DMS53 treated with DMSO at 0.1 percent for 48 hours (cell line): ENCODE measurements at regions not wholly inside any gene's neighbourhood (a gene's known extent, or its start where the extent isn't known, plus 50 kb on each side); places are given as distances from the start of the nearest gene placed in this dataset.

Experiments
- DNase-seq: peaks from one replicate; lab custom pipeline; 2025; ENCODE audit not compliant: unreplicated experiment; lab: John Stamatoyannopoulos, UW

DNA sequence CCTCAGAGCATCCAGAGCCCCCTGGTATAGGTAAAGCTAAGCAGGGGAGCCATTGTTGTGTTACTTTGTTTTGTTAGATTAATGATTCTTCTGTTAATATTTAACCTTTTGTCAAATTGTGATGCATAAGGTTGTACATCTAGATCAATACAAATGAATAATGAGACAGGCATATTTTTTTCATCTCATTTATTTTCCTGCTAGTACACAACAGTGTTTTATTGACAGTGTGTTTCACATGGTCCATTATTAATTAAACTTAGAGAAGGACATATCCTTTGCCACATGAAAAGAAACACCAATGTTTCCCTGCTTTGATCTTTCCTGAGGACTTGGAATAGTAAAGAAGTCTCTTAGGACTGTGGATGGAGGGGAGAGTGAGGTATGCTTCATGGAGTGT lies 543.6 kb upstream of the CFAP20DC start:
- DNase-seq: no peak

DNA sequence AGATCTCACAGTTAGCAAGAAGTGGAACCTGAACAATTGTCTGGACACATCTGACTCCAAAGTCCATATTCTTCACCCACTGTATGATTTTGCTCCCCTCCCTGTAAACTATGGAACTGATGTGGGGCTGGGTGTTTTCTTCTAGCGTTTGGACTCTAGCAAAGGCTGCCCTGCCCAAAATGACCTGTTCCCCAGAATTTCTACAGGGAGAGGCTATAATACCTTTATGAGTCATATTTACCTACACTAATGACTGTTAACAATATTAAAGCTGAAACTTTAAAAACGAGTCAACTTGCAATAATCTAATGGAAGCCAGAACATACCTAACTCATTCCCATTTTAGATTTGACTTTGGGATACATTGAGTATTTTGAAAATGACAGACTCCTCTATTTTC lies 531.2 kb upstream of the CFAP20DC start:
- no peak for DNase-seq

DNA sequence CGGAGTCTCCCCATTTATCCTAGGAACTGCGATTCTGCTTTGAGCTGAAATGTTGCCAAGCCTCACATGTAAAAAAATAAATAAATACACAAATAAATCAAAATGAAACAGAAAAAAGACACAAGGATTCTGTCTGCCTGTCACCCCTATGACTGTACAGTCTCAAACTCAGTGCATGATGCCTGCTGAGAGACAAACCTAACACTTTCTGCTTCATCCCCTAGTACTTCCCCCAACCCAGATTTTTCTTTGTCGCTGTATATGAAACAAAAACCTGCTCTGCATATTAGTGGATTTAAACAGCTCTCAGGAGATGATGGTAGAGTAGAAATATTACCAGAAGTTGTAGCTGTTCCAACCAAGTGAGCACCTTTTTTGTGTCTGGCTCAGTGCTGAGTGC lies 530.7 kb upstream of the CFAP20DC start:
- no peak for DNase-seq

DNA sequence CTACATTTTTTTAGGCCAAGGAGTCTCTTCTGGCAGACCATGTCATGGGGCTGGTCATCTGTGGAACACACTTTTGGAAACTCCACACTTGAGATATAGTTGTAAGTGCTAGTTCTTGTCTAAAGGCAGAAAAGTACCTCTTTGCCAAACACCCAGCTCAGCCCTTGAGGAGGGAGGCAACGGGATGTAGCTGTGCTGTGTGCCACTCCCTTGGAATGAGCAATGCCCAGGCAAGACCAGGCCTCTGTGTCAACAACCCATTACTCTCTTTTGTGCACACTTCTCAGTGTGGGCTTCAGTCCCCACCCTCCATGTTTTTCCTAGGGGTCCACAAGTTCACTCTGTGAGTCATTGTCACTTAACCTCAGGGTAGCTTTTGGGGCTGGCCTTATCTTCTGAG lies 528.3 kb upstream of the CFAP20DC start:
- DNase-seq: no peak

DNA sequence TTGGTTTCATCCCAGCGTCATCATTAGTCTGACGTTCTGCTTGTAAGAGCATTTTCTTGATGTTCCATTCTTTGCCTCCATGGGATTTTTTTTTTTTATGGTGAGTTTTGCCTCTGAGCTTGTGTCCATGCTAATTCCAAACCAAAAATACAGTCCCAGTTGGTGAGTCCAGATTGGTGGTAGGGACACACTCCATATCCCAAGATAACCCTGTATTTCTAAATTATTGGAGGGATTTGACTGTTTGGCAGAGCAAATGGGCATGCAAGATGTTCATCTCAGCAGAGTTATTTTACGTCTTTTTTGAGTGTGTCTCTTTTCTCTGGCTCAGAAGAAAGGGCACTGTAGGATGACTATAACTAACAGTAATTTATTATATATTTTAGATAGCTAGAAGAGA lies 526.8 kb upstream of the CFAP20DC start:
- DNase-seq: no peak

DNA sequence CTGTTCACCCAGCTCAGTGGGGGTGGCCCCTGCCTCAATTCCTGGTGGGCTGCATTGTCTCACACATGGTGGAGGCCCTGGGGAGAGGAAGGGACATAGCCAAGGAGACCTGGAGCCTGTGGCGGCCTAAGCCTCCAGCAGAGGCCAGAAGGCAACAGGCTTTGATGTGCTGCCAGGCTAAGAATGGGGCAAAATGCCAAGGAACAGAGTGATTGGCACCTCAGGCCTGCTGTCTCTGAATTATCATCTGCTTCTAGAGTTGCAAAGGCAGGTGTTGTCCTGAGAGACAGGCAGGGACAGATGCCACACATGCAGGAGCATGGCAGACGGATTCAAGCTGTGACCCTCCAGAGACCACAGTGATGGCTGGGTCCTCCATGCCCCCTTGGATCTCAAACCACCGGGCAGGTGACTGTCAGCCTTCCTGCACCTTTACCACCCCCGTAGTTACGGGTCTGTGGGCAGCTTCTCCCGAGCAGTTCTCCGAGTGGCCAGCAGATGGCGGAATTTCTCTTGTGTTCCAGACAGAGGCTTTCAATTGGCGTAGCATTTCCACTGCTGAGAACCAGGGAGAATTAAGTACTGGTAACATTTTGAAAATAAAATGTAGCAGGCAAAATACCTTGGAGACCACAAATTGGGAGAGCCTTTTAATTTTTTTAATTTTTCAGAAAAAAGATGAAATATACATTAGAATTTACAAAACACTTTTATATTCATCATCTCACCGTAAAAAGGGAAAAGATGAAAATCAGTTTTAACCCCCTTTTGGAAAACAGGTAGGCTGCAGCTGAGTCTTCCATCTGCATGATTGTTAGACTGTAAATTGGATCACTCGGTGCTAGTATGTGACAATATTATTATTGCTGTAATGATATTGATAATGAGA lies 525.5 kb upstream of the CFAP20DC start:
- peak; percentile 12 for DNase-seq

DNA sequence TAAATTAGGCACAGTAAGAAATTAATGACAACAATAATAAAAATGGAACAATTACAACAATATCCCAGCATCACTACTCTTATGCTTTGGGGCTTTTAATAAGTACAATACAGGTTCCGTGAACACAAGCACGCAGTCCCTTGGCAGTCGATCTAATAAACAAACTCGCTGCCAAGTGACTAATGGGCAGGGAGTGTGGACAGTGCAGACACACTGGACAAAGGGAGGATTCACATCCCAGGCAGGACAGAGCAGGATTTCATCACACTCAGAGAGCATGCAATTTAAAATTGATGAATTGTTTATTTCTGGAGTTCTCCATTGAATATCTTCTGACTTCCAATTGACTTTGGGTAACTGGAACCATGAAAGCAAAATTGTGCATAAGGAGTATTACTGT lies 524.1 kb upstream of the CFAP20DC start:
- DNase-seq: no peak

DNA sequence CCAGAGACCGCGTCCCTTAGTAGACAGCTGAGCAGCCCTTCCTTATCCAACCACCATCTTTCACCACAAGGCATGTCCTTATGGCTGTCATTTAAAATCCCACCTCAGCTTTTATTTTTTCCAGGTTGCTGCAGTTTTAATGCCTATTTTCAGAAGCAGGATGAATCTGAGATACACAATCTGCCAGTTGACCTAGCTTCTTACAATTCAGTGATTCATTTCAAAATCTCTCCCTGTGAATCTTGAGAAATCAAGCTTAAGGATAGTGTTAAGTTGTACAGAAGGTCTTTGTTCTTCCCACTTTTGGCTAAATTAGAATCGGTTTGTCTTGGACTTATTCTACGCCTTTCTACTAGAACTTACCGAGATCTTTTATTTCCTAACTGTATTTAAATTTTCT lies 522.3 kb upstream of the CFAP20DC start:
- DNase-seq: no peak

DNA sequence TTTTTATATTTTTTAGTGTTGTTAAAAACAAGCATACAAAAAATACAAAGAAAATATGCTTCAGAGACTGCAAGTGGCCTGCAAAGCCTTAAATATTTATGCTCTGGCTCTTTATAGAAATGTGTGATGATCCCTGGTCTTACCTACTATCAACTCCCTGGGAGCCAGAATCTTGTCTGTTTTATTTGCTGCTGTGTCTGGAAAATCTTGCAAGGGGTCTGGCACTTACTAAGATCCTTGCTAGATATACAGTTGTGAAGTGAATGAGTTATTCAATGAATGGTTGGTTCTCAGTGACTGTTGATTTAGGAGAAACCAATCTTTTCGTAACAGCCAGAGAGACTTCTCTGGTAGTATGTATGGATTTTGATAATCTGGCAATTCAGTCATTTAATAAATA lies 521.0 kb upstream of the CFAP20DC start:
- no peak for DNase-seq

DNA sequence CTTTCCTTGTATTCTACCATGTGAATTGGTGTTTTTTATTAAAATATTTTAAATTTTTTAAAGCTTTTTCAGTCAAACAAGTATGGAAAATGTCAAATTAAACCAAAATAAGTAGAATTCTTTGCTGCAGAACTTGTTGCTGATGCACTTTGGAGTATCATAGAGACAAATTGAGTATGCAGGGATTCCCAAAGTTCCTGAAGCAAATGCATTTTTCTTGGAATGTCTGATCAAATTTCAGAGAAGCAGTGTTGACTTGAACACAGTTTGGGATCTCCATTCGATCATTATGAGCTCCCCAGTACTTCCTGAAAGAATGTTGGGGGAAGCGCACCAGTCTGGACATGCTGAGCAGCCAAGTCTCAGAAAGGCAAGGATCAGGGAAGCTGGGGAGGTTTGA lies 517.8 kb upstream of the CFAP20DC start:
- no peak for DNase-seq

DNA sequence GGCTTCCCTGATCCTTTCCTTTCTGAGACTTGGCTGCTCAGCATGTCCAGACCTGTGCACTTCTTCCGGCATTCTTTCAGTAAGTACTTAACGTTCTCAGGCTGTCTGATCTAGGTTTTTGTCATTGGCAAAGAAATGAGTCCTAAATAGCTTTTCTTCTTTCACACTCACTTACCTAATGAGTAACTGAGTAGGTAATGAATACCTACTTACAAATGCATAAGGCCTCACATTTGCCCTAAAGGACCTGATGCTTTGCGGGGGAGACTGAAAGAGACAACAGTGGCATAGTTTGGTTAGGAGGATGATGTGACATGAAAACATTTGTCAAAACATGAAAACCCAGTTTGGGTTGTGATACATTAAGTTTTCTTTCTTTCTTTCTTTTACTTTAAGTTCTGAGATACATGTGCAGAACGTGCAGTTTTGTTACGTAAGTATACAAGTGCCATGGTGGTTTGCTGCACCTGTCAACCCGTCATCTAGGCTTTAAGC lies 516.7 kb upstream of the CFAP20DC start:
- DNase-seq: no peak

DNA sequence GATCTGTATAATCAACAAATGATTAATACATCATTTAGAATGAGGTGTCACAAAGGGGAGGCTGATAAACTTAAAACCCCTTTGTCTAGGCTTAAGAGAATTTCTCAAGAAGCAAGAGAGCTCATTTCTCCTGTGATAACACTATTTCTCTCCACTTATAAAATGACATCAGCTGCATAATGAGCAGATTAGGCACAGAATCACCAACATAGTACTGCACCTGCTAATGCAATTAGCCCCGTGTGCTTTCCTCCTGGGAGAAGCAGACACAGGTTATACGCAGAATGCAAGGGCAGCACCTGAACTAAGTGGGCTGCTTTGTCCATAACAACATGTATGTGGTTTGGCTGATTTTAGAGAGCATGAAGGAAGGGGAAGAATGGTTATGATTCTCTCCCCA lies 515.3 kb upstream of the CFAP20DC start:
- DNase-seq: no peak

DNA sequence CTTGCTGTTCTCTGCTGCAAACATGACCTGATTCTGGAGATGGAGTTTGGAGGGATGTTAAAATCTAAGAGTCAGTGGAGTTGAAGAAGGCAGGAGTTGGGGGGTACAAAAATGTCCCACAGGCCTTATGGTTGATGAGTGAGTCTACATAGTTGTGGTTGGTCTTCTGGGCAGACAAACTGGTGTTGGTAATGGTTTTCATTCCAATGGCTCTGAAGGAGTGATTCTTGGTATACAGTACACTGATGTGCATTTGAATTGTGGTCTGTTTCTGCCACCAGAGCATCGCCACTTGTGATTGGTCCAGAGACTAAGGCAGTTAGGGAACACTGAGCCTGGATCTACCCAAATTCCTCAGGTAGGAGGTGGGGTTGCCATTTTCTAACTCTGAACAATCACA lies 514.1 kb upstream of the CFAP20DC start:
- no peak for DNase-seq

DNA sequence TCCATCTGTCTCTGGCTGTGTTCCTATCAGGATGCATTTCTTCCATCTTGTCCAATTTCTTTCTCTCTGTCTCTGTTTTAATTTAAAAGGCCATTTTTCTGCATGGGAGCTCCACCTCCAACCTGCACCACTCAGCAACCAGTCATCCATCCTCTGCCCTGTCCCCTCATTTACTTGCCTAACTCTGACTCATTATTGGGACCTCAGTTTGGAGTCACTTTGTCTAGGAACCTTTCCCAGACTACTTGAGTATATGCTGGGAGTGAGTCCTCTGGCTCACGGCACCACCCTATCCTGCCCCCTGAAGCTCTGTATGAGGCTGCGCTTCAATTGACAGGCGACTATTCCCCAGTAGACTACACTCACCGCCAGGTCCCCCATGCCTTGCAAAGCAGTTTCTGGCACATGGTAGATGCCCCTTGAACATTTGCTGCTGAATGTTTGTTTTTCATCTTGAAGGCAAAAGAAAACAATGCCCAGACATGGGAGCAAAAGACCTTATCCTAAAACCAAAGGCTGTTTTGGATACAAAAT lies 513.3 kb upstream of the CFAP20DC start:
- DNase-seq: no peak

DNA sequence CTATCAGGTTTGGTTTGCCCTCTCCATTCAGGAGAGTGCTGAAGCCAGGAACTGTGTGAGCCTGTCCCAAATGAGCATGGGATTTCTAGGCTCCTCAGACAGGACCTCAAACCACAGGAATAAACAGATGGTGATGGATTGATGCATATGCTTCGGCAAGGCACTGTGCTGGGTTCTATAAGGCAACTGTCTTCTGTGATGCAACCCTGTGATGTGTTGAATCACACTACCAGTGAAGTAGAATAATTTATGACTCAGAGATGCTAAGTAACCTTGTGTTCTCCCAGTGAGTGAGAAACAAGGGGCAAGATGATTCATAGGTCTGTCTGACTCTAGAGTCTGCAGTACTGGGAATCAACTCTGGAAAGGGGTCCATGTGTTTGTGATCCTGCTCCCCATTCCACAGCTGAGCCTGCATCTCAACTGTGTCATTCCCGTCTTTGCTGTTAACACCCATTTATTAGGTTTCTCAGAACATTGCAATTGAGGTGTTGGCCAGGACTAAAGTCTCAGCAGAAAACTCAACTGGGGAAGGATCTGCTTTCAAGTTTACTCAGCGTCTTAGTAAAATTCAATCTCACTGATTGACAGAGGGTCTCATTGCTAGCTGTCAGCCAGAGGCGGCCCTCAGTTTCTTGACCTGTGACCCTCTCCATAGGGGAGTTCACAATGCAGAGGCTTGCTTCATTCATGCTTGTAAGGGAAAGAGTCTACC lies 510.1 kb upstream of the CFAP20DC start:
- DNase-seq: no peak

DNA sequence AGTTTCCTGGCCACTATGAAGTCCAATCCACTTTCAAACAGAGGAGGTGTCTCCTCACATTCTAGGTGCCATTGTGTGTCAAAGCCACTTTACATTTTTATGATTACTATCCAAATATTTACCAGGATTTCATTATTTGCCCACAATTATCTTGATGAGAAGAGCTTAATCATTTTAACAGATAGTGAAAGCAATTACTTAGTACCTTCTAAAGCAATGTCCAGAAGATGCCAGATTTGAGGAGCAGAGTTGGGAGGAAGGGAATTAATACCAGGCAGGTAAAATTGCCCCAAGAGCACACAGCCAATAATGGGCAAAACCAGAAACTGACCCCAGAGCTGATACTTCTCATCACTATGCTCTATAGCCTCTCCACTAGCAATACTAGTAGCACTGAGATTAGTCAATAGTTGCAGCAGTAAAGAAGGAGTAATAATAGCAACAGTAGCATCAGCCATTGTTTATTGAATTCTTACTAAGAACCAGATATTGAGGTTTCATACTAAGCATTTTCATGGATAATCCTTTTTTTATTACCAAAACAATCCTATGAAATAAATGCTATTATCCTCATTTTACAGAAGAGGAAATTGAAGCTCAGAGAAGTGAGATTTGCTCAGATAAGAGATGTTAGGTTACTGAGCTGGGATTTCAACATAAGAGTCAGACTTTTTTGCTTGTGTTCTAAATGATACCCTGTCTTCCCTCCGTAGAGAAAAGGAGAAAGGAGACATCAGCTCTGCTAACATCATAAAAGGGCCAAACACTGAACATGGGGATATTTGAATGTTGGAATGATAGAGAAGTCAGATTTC lies 509.3 kb upstream of the CFAP20DC start:
- no peak for DNase-seq

DNA sequence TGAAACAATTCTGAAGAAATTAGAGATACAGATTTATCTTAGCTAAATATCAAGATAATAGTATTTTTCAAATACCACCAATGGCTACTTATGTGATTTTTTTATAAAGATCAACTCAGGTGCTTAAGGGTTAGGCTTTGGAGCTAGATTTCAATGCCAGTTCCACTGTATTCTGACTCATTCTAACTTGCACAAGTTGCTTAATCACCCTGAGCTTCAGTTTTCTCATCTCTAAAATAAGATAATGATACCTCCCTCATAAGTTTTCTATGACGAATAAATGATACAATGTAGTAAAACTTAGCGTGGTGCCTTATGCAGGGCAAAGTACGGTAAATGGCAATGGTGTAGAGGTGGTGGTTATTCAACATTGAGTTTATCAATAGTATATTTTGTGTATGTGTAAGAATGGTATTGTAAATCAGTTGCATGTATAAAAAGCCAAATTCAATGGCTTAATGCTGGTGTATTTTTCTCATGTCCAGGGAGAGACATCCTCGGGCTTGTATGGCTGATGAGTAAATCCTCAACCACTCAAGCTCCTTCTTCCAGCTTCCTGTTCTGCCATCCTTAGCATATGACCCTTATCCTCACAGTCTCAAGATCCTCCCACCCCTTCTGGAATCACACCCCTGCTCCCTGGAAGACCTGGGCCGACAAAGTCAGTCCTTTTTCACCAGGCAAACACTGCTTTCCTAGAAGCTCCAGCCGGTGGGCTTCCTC lies 505.9 kb upstream of the CFAP20DC start:
- no peak for DNase-seq

DNA sequence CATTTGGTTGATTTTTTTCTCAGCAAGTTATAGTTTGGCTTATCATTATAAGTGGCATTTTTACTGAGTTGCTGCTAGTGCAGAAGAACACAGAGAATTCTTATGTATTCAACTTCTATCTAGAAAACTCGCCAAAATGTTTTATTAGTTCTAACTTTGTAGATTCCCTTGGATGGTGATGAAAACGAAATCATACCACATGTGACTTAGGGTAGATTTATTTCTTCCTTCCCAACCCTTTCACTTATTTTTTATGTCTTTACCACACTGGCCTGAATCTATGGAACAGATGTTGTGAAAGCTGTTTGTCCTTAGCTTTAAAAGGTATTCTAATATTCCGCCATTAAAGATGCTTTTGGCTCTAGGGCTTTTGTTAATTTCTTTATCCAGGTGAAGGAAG lies 503.3 kb upstream of the CFAP20DC start:
- DNase-seq: no peak

DNA sequence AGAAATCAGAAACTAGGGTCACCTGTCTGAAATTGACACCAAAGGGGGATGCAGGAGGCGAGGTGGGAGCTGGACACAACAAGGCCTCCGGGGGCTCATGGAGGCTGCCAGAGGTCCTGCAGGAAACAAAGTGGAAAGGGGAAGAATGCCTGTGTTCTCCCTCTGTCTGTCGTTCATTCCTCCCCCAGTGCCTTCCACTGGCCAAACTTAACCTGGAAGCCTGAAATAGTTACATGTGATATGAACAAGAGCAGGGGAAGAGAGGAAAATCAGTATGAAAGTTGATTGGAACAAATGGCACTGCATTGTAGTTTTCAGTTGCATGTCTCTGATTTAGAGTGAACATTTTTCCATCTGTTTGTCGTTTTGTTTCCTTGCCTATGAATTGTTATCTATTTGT lies 502.0 kb upstream of the CFAP20DC start:
- no peak for DNase-seq

DNA sequence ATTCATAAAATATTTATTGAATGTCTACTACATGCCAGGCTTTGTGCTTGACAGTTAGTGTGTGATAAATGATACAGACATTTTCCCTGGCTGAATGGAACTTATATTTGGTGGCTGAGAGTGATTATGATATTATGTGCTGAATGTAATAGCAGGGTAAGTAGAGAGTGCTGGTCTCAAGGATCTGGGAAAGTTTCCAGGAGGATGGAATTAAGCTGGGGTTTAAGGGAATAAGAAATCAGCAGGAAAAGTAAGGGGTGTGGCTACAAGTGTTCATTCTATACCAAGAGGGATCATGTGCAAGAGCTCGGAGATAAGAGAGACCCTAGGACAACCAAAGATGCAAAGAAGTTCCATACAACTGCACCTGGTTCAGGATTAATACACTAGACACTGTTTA lies 500.1 kb upstream of the CFAP20DC start:
- DNase-seq: no peak

DNA sequence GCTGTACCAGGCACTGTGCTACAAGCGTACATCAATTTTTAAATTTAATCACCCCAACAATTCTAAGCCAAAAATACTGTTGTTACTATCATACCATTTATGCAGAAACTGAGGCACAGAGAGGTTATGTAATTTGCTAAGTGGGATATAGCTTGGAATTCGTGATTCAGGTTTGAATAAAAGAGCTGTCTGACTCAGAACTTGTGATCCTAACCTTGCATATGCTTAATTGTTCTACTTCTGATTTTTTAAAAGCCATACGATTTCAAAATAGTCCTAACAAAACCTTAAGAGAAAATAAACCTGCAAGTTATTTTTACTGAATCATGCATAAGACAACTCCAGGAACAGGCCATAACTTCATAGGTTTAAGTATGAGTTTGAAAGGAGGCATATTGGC lies 498.0 kb upstream of the CFAP20DC start:
- no peak for DNase-seq
